B cell (primary cell): ENCODE measurements at regions not wholly inside any gene's neighbourhood (a gene's known extent, or its start where the extent isn't known, plus 50 kb on each side); places are given as distances from the start of the nearest gene placed in this dataset.

Experiments
- EZH2 ChIP-seq: IDR thresholded peaks from 2 replicates; pipeline ENCODE4 v1.6.1; 2012; ENCODE audit warnings: borderline replicate concordance, low read depth, mild to moderate bottlenecking, moderate library complexity, low read length; ENCODE audit not compliant: insufficient read depth, poor library complexity, severe bottlenecking
- TF ChIP-seq, protein P1 (sequence below): fragments of 200-600 bp; IDR thresholded peaks from one replicate; pipeline ENCODE4 v1.8.0; 2022; ENCODE audit warnings: antibody characterized with exemption, mild to moderate bottlenecking

DNA sequence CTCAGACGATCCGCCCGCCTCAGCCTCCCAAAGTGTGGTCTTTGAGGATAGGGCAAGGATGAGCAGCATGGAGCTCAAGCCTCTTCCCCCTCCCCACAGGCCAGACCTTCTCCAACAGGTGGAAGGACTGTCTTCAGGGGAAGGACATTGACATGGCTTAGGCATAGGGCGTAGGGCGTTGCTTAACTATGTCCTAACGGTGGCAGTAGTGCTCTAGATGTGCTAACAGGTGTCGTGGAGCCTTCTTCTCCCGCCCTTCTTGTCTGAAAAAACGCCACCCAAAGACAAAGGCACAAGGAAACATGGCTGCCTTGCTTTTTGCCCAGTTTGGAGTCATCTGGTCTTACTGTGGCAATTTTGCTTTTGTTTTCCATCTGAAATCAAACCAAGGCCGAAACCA is 219.8 kb downstream of the OR13H1 start:
- no peak for TF ChIP-seq EZH2
- TF ChIP-seq, protein P1, sequence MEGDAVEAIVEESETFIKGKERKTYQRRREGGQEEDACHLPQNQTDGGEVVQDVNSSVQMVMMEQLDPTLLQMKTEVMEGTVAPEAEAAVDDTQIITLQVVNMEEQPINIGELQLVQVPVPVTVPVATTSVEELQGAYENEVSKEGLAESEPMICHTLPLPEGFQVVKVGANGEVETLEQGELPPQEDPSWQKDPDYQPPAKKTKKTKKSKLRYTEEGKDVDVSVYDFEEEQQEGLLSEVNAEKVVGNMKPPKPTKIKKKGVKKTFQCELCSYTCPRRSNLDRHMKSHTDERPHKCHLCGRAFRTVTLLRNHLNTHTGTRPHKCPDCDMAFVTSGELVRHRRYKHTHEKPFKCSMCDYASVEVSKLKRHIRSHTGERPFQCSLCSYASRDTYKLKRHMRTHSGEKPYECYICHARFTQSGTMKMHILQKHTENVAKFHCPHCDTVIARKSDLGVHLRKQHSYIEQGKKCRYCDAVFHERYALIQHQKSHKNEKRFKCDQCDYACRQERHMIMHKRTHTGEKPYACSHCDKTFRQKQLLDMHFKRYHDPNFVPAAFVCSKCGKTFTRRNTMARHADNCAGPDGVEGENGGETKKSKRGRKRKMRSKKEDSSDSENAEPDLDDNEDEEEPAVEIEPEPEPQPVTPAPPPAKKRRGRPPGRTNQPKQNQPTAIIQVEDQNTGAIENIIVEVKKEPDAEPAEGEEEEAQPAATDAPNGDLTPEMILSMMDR: no peak
